HEK293 (cell line): ENCODE measurements at regions not wholly inside any gene's neighbourhood (a gene's known extent, or its start where the extent isn't known, plus 50 kb on each side); places are given as distances from the start of the nearest gene placed in this dataset.

Experiments
- CTCF ChIA-PET: fragments of 350-600 bp; formaldehyde crosslinking; extraction: SDS; loops from one replicate; lab custom pipeline; 2021; ENCODE audit warnings: antibody characterized with exemption; lab: Yijun Ruan, JAX
- POLR2A ChIA-PET: fragments of 300-600 bp; formaldehyde crosslinking; extraction: SDS; loops from one replicate; lab custom pipeline; 2020; ENCODE audit warnings: antibody characterized with exemption, inconsistent platforms; lab: Yijun Ruan, JAX
- H3K27ac ChIP-seq: fragments of 200-500 bp; sonication (Bioruptor generic); 2 replicates; pipeline ENCODE4 v1.5.1; 2014; ENCODE audit warnings: low read depth, low read length, control low read depth, inconsistent platforms; ENCODE audit errors: extremely low read depth
- H3K36me3 ChIP-seq, 2 experiments: fragments of 200-500 bp in 1 of 2; sonication (Bioruptor generic) in 1 of 2; 1 replicate in 1 of 2; 2 replicates in 1 of 2; pipeline ENCODE4 v1.5.1; 2014 to 2017; ENCODE audit warnings: inconsistent platforms in 2 of 2, low read length in 2 of 2; ENCODE audit not compliant: control insufficient read depth in 2 of 2, insufficient read depth in 1 of 2
- H3K4me1 ChIP-seq: fragments of 200-500 bp; sonication (Bioruptor generic); 2 replicates; pipeline ENCODE4 v1.5.1; 2014; ENCODE audit warnings: mild to moderate bottlenecking, low read length, inconsistent platforms; ENCODE audit not compliant: control insufficient read depth, insufficient read depth
- H3K4me3 ChIP-seq: 2 replicates; pipeline ENCODE4 v1.5.1; 2011; ENCODE audit warnings: low read depth, mild to moderate bottlenecking, control low read depth, low read length, moderate library complexity
- H3K9me3 ChIP-seq: fragments of 200-500 bp; sonication (Bioruptor generic); 2 replicates; pipeline ENCODE4 v1.5.1; 2014; ENCODE audit warnings: low read depth, low read length, inconsistent platforms; ENCODE audit not compliant: control insufficient read depth, insufficient read depth
- AEBP2 ChIP-seq: fragments of 450-650 bp; formaldehyde crosslinking; IDR thresholded peaks from 2 replicates; pipeline ENCODE4 v1.5.1; 2016; ENCODE audit warnings: missing biosample characterization, missing genetic modification characterization, borderline replicate concordance
- CTCF ChIP-seq: fragments of 450-650 bp; formaldehyde crosslinking; IDR thresholded peaks from 2 replicates; pipeline ENCODE4 v1.5.1; 2016; ENCODE audit warnings: missing biosample characterization, missing genetic modification characterization
- KLF17 ChIP-seq: fragments of 450-650 bp; formaldehyde crosslinking; IDR thresholded peaks from 2 replicates; pipeline ENCODE4 v1.5.1; 2016; ENCODE audit warnings: missing biosample characterization, missing genetic modification characterization
- KLF8 ChIP-seq: fragments of 450-650 bp; formaldehyde crosslinking; IDR thresholded peaks from 2 replicates; pipeline ENCODE4 v1.5.1; 2016; ENCODE audit warnings: missing biosample characterization, missing genetic modification characterization
- MZF1 ChIP-seq: fragments of 450-650 bp; formaldehyde crosslinking; IDR thresholded peaks from 2 replicates; pipeline ENCODE4 v1.5.1; 2017; ENCODE audit warnings: missing biosample characterization, missing genetic modification characterization, borderline replicate concordance
- PBX3 ChIP-seq: sonication (generic); formaldehyde crosslinking; IDR thresholded peaks from 2 replicates; pipeline ENCODE4 v1.8.1; 2022; ENCODE audit warnings: mild to moderate bottlenecking, moderate library complexity, missing genetic modification reagents
- SCRT1 ChIP-seq: fragments of 450-650 bp; formaldehyde crosslinking; IDR thresholded peaks from 2 replicates; pipeline ENCODE4 v1.5.1; 2016; ENCODE audit warnings: missing biosample characterization, missing genetic modification characterization, borderline replicate concordance
- YY1 ChIP-seq: fragments of 450-650 bp; formaldehyde crosslinking; IDR thresholded peaks from 2 replicates; pipeline ENCODE4 v1.5.1; 2018; ENCODE audit warnings: missing biosample characterization, missing genetic modification characterization
- ZBTB20 ChIP-seq: fragments of 450-650 bp; formaldehyde crosslinking; IDR thresholded peaks from 2 replicates; pipeline ENCODE4 v1.5.1; 2016; ENCODE audit warnings: missing biosample characterization, missing genetic modification characterization
- ZBTB6 ChIP-seq: fragments of 450-650 bp; formaldehyde crosslinking; IDR thresholded peaks from 2 replicates; pipeline ENCODE4 v1.5.1; 2017; ENCODE audit warnings: missing biosample characterization, missing genetic modification characterization
- ZNF132 ChIP-seq: fragments of 450-650 bp; formaldehyde crosslinking; IDR thresholded peaks from 2 replicates; pipeline ENCODE4 v1.5.1; 2017; ENCODE audit warnings: missing biosample characterization, missing genetic modification characterization, borderline replicate concordance
- ZNF350 ChIP-seq: fragments of 450-650 bp; formaldehyde crosslinking; IDR thresholded peaks from 2 replicates; pipeline ENCODE4 v1.5.0; 2017; ENCODE audit warnings: missing biosample characterization, mild to moderate bottlenecking, missing genetic modification characterization
- ZNF398 ChIP-seq: fragments of 450-650 bp; formaldehyde crosslinking; IDR thresholded peaks from 2 replicates; pipeline ENCODE4 v1.5.1; 2017; ENCODE audit warnings: missing biosample characterization, missing genetic modification characterization
- ZNF449 ChIP-seq: fragments of 450-650 bp; formaldehyde crosslinking; IDR thresholded peaks from 2 replicates; pipeline ENCODE4 v1.5.1; 2017; ENCODE audit warnings: missing biosample characterization, mild to moderate bottlenecking, missing genetic modification characterization, moderate library complexity
- ZNF473 ChIP-seq: fragments of 450-650 bp; formaldehyde crosslinking; IDR thresholded peaks from 2 replicates; pipeline ENCODE4 v1.5.1; 2017; ENCODE audit warnings: missing biosample characterization, missing genetic modification characterization
- ZNF654 ChIP-seq: fragments of 450-650 bp; formaldehyde crosslinking; IDR thresholded peaks from 2 replicates; pipeline ENCODE4 v1.5.1; 2016; ENCODE audit warnings: low read depth, missing biosample characterization, missing genetic modification characterization
- ZNF777 ChIP-seq: fragments of 450-650 bp; formaldehyde crosslinking; IDR thresholded peaks from 2 replicates; pipeline ENCODE4 v1.5.1; 2017; ENCODE audit warnings: missing biosample characterization, missing genetic modification characterization, borderline replicate concordance
- ZSCAN18 ChIP-seq: fragments of 450-650 bp; formaldehyde crosslinking; IDR thresholded peaks from 2 replicates; pipeline ENCODE4 v1.5.1; 2016; ENCODE audit warnings: missing biosample characterization, missing genetic modification characterization

GRCh38 chr5:171544913-171545765, 125.7 kb downstream of the FGF18 start (continued):
- no peak for TF ChIP-seq AEBP2 (tag by site-specific recombination)
- TF ChIP-seq PBX3 (CRISPR knock-in tag): no peak
- no peak for TF ChIP-seq ZBTB20 (tag by site-specific recombination)

- no peak overlapping the region for H3K27ac ChIP-seq
- CTCF ChIA-PET: interaction anchor here (1.1 kb wide), 1 partner anchor 65 kb away, joined by 3 read pairs; no protein-coding TSS in a partner anchor
These were observed 129.8 kb downstream of the FGF18 start for GRCh38 chr5:171549274-171549673.

More at GRCh38 chr5:171549274-171549673, 129.8 kb downstream of the FGF18 start:
- Histone ChIP-seq H3K36me3 (no peaks in the 10 kb centered on the region), H3K4me1 (no peaks in the 10 kb centered on the region), H3K9me3 (no peaks in the 10 kb centered on the region), H3K4me3 (no peak overlapping the region)
- POLR2A ChIA-PET: no interaction called here
- TF ChIP-seq KLF8 (tag by site-specific recombination): no peak
- TF ChIP-seq MZF1 (tag by site-specific recombination): no peak
- no peak for TF ChIP-seq ZNF654 (tag by site-specific recombination)
- TF ChIP-seq YY1 (tag by site-specific recombination): no peak
- TF ChIP-seq ZNF777 (tag by site-specific recombination): no peak
- TF ChIP-seq ZNF350: no peak
- TF ChIP-seq ZNF398 (tag by site-specific recombination): no peak
- TF ChIP-seq KLF17: no peak
- no peak for TF ChIP-seq ZSCAN18 (tag by site-specific recombination)
- no peak for TF ChIP-seq ZNF449 (tag by site-specific recombination)
- no peak for TF ChIP-seq ZNF473
- no peak for TF ChIP-seq CTCF (tag by site-specific recombination)
- no peak for TF ChIP-seq ZNF132
- TF ChIP-seq SCRT1 (tag by site-specific recombination): no peak
- no peak for TF ChIP-seq ZBTB6 (tag by site-specific recombination)
